Stimulated activated CD8-positive, alpha-beta memory T cell treated with anti-CD3 and anti-CD28 coated beads, Interleukin-15, amount 100 ng/mL, for 4 hours (primary cell): ENCODE measurements at regions not wholly inside any gene's neighbourhood (a gene's known extent, or its start where the extent isn't known, plus 50 kb on each side); places are given as distances from the start of the nearest gene placed in this dataset.
"Not testable (repeated sequence)": the region's sequence is repeated elsewhere in the genome, so short reads cannot be mapped to it uniquely, and the experiment has no call there.

ENCODE experiments used
- DNase-seq, 2 donors: peaks; one replicate each; pipeline ENCODE4 v3.0.0-alpha.2; 2020; ENCODE audit warnings: low read depth in 2 of 2

- DNase-seq, result no peak
These were observed 1135.8 kb upstream of the ACVR2A start for GRCh38 chr2:146709004-146709403.

- no peak for DNase-seq
These were observed 1143.6 kb upstream of the ACVR2A start for GRCh38 chr2:146701183-146701582.

GRCh38 chr2:146697307-146697706, 1147.5 kb upstream of the ACVR2A start:
- DNase-seq, result no peak

- DNase-seq, result not testable (repeated sequence)
These were observed 1148.0 kb upstream of the ACVR2A start for GRCh38 chr2:146696787-146697186.

- no peak for DNase-seq
These were observed 1162.8 kb upstream of the ACVR2A start for GRCh38 chr2:146681991-146682390.

GRCh38 chr2:146678516-146678915, 1166.3 kb upstream of the ACVR2A start:
- no peak for DNase-seq

GRCh38 chr2:146677280-146677679, 1167.5 kb upstream of the ACVR2A start:
- no peak for DNase-seq

- no peak for DNase-seq
These were observed 1175.1 kb upstream of the ACVR2A start for GRCh38 chr2:146669735-146670134.

- DNase-seq, result no peak
These were observed 1178.5 kb upstream of the ACVR2A start for GRCh38 chr2:146666340-146666739.

GRCh38 chr2:146665800-146666199, 1179.0 kb upstream of the ACVR2A start:
- DNase-seq, result no peak

- DNase-seq, result no peak
These were observed 1183.2 kb upstream of the ACVR2A start for GRCh38 chr2:146661473-146662096.

- DNase-seq, result no peak
These were observed 1184.9 kb upstream of the ACVR2A start for GRCh38 chr2:146659976-146660375.

GRCh38 chr2:146652311-146652710, 1192.5 kb upstream of the ACVR2A start:
- DNase-seq, result no peak

- no peak for DNase-seq
These were observed 1193.5 kb upstream of the ACVR2A start for GRCh38 chr2:146651361-146651760.

GRCh38 chr2:146642066-146642465, 1202.8 kb upstream of the ACVR2A start:
- DNase-seq, result no peak

- no peak for DNase-seq
These were observed 1210.4 kb upstream of the ACVR2A start for GRCh38 chr2:146634230-146635097.

GRCh38 chr2:146633159-146633558, 1211.7 kb upstream of the ACVR2A start:
- no peak for DNase-seq

GRCh38 chr2:146632707-146633106, 1212.1 kb upstream of the ACVR2A start:
- DNase-seq, result no peak

GRCh38 chr2:146624430-146625160, 1220.2 kb upstream of the ACVR2A start:
- no peak for DNase-seq

GRCh38 chr2:146623771-146624170, 1221.1 kb upstream of the ACVR2A start:
- DNase-seq, result no peak

- DNase-seq, result no peak
These were observed 1223.2 kb upstream of the ACVR2A start for GRCh38 chr2:146621656-146622055.

- no peak for DNase-seq
These were observed 1229.1 kb upstream of the ACVR2A start for GRCh38 chr2:146615778-146616177.

- DNase-seq, result no peak
These were observed 1236.3 kb upstream of the ACVR2A start for GRCh38 chr2:146608490-146608889.
